HepG2 (cell line): ENCODE measurements at regions not wholly inside any gene's neighbourhood (a gene's known extent, or its start where the extent isn't known, plus 50 kb on each side); places are given as distances from the start of the nearest gene placed in this dataset.

Source experiments
- SMAD1 ChIP-seq: sonication (generic); formaldehyde crosslinking; IDR thresholded peaks from 2 replicates; pipeline ENCODE4 v1.4.0; 2020; ENCODE audit warnings: missing genetic modification reagents, low read depth, mild to moderate bottlenecking, borderline replicate concordance
- TGIF2 ChIP-seq: IDR thresholded peaks from 2 replicates; pipeline ENCODE4 v1.6.1; 2016; ENCODE audit warnings: control low read depth, missing compliant biosample characterization
- ZNF230 ChIP-seq: sonication (generic); formaldehyde crosslinking; IDR thresholded peaks from 2 replicates; pipeline ENCODE4 v1.4.0; 2020; ENCODE audit warnings: mild to moderate bottlenecking, missing genetic modification reagents
- ZNF7 ChIP-seq: IDR thresholded peaks from 2 replicates; pipeline ENCODE4 v1.6.1; 2016; ENCODE audit warnings: missing biosample characterization, missing genetic modification reagents
- TF ChIP-seq, protein P1 (sequence below): sonication (generic); formaldehyde crosslinking; IDR thresholded peaks from 2 replicates; pipeline ENCODE4 v1.5.0; 2020; ENCODE audit warnings: mild to moderate bottlenecking, missing genetic modification reagents, borderline replicate concordance

DNA sequence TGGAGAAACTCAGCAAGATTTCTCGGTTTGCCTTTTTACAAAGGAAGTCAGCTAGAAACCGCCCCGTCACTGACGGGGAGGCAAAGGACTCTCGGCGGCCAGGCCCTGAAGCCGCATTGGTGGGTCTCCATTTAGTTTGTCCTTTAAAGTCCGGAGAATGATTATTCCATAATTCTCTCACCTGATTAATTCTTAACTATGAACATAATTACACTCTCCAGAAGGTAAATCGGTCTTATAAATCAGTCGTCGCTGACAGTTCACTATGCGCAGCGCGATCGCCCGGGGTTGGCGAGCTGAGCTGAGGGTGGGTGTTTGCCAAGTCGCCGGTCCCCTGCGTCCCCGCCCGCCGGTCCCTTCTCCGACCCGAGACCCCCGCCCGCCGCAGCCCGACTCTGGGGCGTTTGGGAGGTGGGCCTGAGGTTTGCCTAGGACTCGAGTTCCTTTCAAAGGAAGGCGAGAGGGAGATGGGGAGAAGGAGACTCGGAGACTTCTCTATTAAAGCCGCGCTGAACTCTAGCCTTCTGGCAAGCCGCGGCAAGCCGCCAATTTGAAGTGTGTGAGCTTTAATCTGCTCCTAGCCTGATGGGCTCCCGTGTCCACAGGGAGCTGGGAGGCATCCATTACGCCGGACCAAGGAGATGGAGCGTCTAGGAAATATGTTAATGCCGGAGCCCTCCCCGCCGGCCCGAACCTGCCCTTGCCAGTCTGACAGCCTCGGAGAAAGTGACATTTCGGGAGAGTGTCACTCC, 392.9 kb downstream of the NOVA1 start (continued):
- TF ChIP-seq, protein P1, sequence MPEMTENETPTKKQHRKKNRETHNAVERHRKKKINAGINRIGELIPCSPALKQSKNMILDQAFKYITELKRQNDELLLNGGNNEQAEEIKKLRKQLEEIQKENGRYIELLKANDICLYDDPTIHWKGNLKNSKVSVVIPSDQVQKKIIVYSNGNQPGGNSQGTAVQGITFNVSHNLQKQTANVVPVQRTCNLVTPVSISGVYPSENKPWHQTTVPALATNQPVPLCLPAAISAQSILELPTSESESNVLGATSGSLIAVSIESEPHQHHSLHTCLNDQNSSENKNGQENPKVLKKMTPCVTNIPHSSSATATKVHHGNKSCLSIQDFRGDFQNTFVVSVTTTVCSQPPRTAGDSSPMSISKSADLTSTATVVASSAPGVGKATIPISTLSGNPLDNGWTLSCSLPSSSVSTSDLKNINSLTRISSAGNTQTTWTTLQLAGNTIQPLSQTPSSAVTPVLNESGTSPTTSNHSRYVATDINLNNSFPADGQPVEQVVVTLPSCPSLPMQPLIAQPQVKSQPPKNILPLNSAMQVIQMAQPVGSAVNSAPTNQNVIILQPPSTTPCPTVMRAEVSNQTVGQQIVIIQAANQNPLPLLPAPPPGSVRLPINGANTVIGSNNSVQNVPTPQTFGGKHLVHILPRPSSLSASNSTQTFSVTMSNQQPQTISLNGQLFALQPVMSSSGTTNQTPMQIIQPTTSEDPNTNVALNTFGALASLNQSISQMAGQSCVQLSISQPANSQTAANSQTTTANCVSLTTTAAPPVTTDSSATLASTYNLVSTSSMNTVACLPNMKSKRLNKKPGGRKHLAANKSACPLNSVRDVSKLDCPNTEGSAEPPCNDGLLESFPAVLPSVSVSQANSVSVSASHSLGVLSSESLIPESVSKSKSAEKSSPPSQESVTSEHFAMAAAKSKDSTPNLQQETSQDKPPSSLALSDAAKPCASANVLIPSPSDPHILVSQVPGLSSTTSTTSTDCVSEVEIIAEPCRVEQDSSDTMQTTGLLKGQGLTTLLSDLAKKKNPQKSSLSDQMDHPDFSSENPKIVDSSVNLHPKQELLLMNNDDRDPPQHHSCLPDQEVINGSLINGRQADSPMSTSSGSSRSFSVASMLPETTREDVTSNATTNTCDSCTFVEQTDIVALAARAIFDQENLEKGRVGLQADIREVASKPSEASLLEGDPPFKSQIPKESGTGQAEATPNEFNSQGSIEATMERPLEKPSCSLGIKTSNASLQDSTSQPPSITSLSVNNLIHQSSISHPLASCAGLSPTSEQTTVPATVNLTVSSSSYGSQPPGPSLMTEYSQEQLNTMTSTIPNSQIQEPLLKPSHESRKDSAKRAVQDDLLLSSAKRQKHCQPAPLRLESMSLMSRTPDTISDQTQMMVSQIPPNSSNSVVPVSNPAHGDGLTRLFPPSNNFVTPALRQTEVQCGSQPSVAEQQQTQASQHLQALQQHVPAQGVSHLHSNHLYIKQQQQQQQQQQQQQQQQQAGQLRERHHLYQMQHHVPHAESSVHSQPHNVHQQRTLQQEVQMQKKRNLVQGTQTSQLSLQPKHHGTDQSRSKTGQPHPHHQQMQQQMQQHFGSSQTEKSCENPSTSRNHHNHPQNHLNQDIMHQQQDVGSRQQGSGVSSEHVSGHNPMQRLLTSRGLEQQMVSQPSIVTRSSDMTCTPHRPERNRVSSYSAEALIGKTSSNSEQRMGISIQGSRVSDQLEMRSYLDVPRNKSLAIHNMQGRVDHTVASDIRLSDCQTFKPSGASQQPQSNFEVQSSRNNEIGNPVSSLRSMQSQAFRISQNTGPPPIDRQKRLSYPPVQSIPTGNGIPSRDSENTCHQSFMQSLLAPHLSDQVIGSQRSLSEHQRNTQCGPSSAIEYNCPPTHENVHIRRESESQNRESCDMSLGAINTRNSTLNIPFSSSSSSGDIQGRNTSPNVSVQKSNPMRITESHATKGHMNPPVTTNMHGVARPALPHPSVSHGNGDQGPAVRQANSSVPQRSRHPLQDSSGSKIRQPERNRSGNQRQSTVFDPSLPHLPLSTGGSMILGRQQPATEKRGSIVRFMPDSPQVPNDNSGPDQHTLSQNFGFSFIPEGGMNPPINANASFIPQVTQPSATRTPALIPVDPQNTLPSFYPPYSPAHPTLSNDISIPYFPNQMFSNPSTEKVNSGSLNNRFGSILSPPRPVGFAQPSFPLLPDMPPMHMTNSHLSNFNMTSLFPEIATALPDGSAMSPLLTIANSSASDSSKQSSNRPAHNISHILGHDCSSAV (CRISPR knock-in tag), result no peak
- no peak for TF ChIP-seq SMAD1 (CRISPR knock-in tag)
- no peak for TF ChIP-seq ZNF7
- TF ChIP-seq TGIF2 (CRISPR knock-in tag), result no peak
- TF ChIP-seq ZNF230, result no peak
